SK-N-SH treated with all-trans-retinoic acid at 6 μM for 48 hours (cell line): ENCODE measurements at regions not wholly inside any gene's neighbourhood (a gene's known extent, or its start where the extent isn't known, plus 50 kb on each side); places are given as distances from the start of the nearest gene placed in this dataset.

Experiments used
- ARNTL ChIP-seq: fragments of 450-650 bp; formaldehyde crosslinking; IDR thresholded peaks from 2 replicates; pipeline ENCODE4 v1.5.0; 2020; ENCODE audit warnings: low read depth, mild to moderate bottlenecking, moderate library complexity, borderline replicate concordance
- ESRRG ChIP-seq: fragments of 250-450 bp; sonication (Bioruptor Pico); IDR thresholded peaks from 2 replicates; pipeline ENCODE4 v1.6.1; 2021; ENCODE audit warnings: mild to moderate bottlenecking
- RARB ChIP-seq: fragments of 250-450 bp; sonication (Bioruptor Pico); IDR thresholded peaks from 2 replicates; pipeline ENCODE4 v1.8.0; 2021; ENCODE audit warnings: mild to moderate bottlenecking, moderate library complexity
- TCF4 ChIP-seq: fragments of 250-450 bp; sonication (Bioruptor Pico); IDR thresholded peaks from 2 replicates; pipeline ENCODE4 v1.8.0; 2021; ENCODE audit warnings: mild to moderate bottlenecking, moderate library complexity, borderline replicate concordance
- ZFP3 ChIP-seq: fragments of 250-450 bp; sonication (Bioruptor Pico); IDR thresholded peaks from 2 replicates; pipeline ENCODE4 v1.5.0; 2020; ENCODE audit warnings: mild to moderate bottlenecking, moderate library complexity
- ZNF70 ChIP-seq: fragments of 450-650 bp; formaldehyde crosslinking; IDR thresholded peaks from 2 replicates; pipeline ENCODE4 v1.5.0; 2020; ENCODE audit warnings: mild to moderate bottlenecking, moderate library complexity
- ZNF8 ChIP-seq: fragments of 450-650 bp; formaldehyde crosslinking; IDR thresholded peaks from 2 replicates; pipeline ENCODE4 v1.5.0; 2020; ENCODE audit warnings: mild to moderate bottlenecking, moderate library complexity
- TF ChIP-seq, protein P1 (sequence below): fragments of 250-450 bp; sonication (Bioruptor Pico); IDR thresholded peaks from 2 replicates; pipeline ENCODE4 v1.5.1; 2021; ENCODE audit warnings: mild to moderate bottlenecking, moderate library complexity
- TF ChIP-seq, protein P2 (sequence below): fragments of 250-450 bp; sonication (Bioruptor Pico); IDR thresholded peaks from 2 replicates; pipeline ENCODE4 v1.8.0; 2020; ENCODE audit warnings: mild to moderate bottlenecking, moderate library complexity, borderline replicate concordance
- TF ChIP-seq, protein P3 (sequence below): fragments of 250-450 bp; sonication (Bioruptor Pico); IDR thresholded peaks from 2 replicates; pipeline ENCODE4 v1.5.0; 2020; ENCODE audit warnings: mild to moderate bottlenecking, moderate library complexity

DNA sequence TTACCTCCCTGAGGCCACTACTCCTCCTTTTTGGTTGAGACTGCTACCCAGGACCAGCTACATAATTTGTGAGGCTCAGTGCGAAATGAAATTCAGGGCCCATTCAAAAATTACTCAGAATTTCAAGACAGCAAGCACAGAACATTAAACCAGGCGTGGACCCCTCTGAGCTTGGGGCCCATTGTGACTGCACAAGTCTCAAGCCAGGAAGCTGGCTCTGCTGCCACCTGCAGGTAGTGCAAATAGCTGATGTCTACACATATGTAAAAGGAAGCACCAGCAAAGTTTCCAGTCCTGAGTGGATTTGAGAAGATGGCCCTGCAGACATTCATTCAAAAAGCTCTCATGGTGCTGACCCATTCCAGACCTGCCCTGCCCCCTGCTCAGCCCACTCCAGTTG, 213.4 kb upstream of the LNX1 start:
- TF ChIP-seq ZNF70 (CRISPR knock-in tag) = no peak
- TF ChIP-seq RARB (CRISPR knock-in tag) = no peak
- no peak for TF ChIP-seq ZFP3 (CRISPR knock-in tag)
- TF ChIP-seq ZNF8 = no peak
- TF ChIP-seq, protein P1, sequence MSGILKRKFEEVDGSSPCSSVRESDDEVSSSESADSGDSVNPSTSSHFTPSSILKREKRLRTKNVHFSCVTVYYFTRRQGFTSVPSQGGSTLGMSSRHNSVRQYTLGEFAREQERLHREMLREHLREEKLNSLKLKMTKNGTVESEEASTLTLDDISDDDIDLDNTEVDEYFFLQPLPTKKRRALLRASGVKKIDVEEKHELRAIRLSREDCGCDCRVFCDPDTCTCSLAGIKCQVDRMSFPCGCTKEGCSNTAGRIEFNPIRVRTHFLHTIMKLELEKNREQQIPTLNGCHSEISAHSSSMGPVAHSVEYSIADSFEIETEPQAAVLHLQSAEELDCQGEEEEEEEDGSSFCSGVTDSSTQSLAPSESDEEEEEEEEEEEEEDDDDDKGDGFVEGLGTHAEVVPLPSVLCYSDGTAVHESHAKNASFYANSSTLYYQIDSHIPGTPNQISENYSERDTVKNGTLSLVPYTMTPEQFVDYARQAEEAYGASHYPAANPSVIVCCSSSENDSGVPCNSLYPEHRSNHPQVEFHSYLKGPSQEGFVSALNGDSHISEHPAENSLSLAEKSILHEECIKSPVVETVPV (CRISPR knock-in tag) = no peak
- no peak for TF ChIP-seq ARNTL
- TF ChIP-seq, protein P2, sequence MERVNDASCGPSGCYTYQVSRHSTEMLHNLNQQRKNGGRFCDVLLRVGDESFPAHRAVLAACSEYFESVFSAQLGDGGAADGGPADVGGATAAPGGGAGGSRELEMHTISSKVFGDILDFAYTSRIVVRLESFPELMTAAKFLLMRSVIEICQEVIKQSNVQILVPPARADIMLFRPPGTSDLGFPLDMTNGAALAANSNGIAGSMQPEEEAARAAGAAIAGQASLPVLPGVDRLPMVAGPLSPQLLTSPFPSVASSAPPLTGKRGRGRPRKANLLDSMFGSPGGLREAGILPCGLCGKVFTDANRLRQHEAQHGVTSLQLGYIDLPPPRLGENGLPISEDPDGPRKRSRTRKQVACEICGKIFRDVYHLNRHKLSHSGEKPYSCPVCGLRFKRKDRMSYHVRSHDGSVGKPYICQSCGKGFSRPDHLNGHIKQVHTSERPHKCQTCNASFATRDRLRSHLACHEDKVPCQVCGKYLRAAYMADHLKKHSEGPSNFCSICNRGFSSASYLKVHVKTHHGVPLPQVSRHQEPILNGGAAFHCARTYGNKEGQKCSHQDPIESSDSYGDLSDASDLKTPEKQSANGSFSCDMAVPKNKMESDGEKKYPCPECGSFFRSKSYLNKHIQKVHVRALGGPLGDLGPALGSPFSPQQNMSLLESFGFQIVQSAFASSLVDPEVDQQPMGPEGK (CRISPR knock-in tag) = no peak
- TF ChIP-seq, protein P3, sequence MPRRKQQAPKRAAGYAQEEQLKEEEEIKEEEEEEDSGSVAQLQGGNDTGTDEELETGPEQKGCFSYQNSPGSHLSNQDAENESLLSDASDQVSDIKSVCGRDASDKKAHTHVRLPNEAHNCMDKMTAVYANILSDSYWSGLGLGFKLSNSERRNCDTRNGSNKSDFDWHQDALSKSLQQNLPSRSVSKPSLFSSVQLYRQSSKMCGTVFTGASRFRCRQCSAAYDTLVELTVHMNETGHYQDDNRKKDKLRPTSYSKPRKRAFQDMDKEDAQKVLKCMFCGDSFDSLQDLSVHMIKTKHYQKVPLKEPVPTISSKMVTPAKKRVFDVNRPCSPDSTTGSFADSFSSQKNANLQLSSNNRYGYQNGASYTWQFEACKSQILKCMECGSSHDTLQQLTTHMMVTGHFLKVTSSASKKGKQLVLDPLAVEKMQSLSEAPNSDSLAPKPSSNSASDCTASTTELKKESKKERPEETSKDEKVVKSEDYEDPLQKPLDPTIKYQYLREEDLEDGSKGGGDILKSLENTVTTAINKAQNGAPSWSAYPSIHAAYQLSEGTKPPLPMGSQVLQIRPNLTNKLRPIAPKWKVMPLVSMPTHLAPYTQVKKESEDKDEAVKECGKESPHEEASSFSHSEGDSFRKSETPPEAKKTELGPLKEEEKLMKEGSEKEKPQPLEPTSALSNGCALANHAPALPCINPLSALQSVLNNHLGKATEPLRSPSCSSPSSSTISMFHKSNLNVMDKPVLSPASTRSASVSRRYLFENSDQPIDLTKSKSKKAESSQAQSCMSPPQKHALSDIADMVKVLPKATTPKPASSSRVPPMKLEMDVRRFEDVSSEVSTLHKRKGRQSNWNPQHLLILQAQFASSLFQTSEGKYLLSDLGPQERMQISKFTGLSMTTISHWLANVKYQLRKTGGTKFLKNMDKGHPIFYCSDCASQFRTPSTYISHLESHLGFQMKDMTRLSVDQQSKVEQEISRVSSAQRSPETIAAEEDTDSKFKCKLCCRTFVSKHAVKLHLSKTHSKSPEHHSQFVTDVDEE (CRISPR knock-in tag) = no peak
- TF ChIP-seq TCF4 (CRISPR knock-in tag) = no peak
- no peak for TF ChIP-seq ESRRG
